ENCODE measurements at regions not wholly inside any gene's neighbourhood (a gene's known extent, or its start where the extent isn't known, plus 50 kb on each side); places are given as distances from the start of the nearest gene placed in this dataset.
"Not testable (repeated sequence)": the region's sequence is repeated elsewhere in the genome, so short reads cannot be mapped to it uniquely, and the experiment has no call there.

DNA sequence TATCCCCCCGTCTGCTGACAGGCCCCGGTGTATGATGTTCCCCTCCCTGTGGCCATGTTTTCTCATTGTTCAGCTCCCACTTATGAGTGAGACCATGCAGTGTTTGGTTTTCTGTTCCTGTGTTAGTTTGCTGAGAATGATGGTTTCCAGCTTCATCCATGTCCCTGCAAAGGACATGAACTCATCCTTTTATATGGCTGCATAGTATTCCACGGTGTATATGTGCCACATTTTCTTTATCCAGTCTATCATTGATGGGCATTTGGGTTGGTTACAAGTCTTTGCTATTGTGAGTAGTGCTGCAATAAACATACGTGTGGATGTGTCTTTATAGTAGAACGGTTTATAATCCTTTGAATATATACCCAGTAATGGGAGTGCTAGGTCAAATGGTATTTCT, 244.7 kb downstream of the NEBL start:
- not testable (repeated sequence) for H3K9me3 ChIP-seq (ENCODE audit: insufficient read depth, low read depth, low read length); H3K36me3 ChIP-seq (ENCODE audit: insufficient read depth, low read depth, low read length); H3K27me3 ChIP-seq (ENCODE audit: insufficient read depth, low read length); H3K4me1 ChIP-seq (ENCODE audit: insufficient read depth, low read length); H3K9ac ChIP-seq (ENCODE audit: low read depth, low read length); H3K27ac ChIP-seq (ENCODE audit: low read length); H3K4me3 ChIP-seq (ENCODE audit: low read length)

DNA sequence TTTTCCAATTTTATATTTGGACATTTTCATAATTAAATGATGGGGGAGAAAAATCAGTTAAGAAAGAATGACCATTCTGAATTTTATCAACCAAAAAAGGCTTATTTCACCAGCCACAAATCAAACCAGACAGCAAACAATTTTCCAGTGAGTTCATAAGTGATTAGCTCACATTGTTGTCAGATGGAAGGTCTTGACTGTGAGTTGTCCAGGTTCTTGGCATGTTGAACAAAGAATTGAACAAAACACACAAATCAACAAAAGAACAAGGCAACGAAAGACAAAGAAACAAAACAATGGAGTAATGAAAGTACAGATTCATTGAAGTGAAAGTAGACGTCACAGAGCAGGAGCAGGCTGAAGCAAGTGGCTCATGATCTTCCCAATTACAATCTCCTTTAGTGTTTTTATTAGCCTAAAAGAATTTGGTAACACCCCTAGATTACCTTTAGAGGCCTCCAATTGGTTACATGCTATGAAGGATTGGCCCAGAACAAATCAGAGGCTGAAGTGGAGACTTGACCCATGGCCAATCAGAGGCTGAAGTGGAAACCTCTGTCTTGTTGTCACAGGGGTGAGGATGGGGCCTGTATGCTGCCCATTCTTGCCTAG, 248.7 kb downstream of the NEBL start:
- Histone ChIP-seq H3K27me3 (ENCODE audit: insufficient read depth, low read length) (no peaks in the 10 kb centered on the region), H3K9ac (ENCODE audit: low read depth, low read length) (no peak overlapping the region), H3K4me1 (ENCODE audit: insufficient read depth, low read length) (no peaks in the 10 kb centered on the region; the same call in 1 of the 2 replicates), H3K36me3 (ENCODE audit: insufficient read depth, low read depth, low read length) (no peaks in the 10 kb centered on the region), H3K9me3 (ENCODE audit: insufficient read depth, low read depth, low read length) (no peaks in the 10 kb centered on the region), H3K4me3 (ENCODE audit: low read length) (no peak overlapping the region), H3K27ac (ENCODE audit: low read length) (no peak overlapping the region)

DNA sequence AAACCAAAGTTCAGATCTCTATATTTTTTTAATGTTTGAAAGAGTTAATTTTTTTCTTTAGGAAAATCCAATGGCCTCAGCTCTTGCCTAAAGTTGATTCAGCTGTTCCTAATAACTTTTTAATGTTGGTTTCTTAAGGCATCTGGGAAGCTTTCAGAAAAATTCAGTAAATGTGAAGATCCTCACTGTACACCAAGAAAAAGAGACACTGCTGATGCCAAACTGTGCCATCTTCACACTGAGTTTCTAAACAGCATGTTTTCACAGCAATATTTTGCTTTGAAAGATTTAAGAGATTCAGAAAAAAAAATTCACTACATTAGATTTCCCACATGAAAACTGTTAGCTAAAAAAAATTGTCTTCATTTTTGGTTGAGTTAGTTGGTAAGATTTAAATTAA, 249.4 kb downstream of the NEBL start:
- no peak overlapping the region for H3K4me3 ChIP-seq (ENCODE audit: low read length)
- no peaks in the 10 kb centered on the region for H3K27me3 ChIP-seq (ENCODE audit: insufficient read depth, low read length)
- no peaks in the 10 kb centered on the region for H3K9me3 ChIP-seq (ENCODE audit: insufficient read depth, low read depth, low read length)
- H3K27ac ChIP-seq (ENCODE audit: low read length), result no peak overlapping the region
- no peaks in the 10 kb centered on the region; the same call in 1 of the 2 replicates for H3K4me1 ChIP-seq (ENCODE audit: insufficient read depth, low read length)
- no peak overlapping the region for H3K9ac ChIP-seq (ENCODE audit: low read depth, low read length)
- no peaks in the 10 kb centered on the region for H3K36me3 ChIP-seq (ENCODE audit: insufficient read depth, low read depth, low read length)

DNA sequence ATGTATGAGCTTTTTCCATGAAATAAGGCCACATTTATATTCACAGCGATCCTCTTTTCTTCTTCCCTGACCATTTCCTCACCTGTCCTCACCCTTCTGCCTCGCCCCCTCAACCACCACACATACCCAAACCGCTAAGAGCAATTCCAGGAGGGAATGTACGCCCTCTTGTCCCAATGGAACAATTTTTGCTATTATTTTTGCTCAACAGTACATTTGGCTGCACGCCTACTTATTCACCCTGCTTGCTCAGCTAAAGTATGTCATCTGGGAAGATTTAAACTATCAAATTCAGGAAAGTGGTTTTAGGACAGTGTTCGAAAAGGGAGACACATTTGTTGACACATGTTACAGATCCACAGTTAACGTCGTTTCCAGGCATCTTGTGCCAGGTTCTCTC, 252.7 kb downstream of the NEBL start:
- no peak overlapping the region for H3K9ac ChIP-seq (ENCODE audit: low read depth, low read length)
- H3K4me3 ChIP-seq (ENCODE audit: low read length), result no peak overlapping the region
- no peaks in the 10 kb centered on the region for H3K4me1 ChIP-seq (ENCODE audit: insufficient read depth, low read length)
- no peaks in the 10 kb centered on the region for H3K9me3 ChIP-seq (ENCODE audit: insufficient read depth, low read depth, low read length)
- H3K27me3 ChIP-seq (ENCODE audit: insufficient read depth, low read length), result no peaks in the 10 kb centered on the region
- no peak overlapping the region for H3K27ac ChIP-seq (ENCODE audit: low read length)
- H3K36me3 ChIP-seq (ENCODE audit: insufficient read depth, low read depth, low read length), result no peaks in the 10 kb centered on the region

DNA sequence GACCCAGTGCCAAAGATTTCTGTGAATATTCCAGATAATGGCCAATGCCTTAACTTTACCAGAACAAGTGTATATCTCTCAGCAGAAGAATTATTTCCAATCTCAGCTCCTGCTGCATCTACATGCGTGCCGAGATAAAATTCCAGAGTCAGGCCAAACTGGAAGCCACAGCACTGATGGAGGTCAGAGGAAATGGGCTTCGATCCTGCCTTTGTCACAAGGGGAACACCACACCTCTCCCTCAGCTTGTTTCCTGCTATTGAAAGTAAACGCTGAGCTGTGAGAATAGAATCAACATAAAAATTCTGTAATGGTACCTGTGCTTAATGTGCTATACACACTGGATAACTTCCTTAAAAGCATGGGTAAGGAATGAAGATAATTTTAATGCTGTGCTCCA, 255.5 kb downstream of the NEBL start:
- Histone ChIP-seq H3K9me3 (ENCODE audit: insufficient read depth, low read depth, low read length) (no peaks in the 10 kb centered on the region), H3K27ac (ENCODE audit: low read length) (no peak overlapping the region), H3K9ac (ENCODE audit: low read depth, low read length) (no peak overlapping the region), H3K27me3 (ENCODE audit: insufficient read depth, low read length) (no peaks in the 10 kb centered on the region), H3K4me3 (ENCODE audit: low read length) (no peak overlapping the region), H3K36me3 (ENCODE audit: insufficient read depth, low read depth, low read length) (no peaks in the 10 kb centered on the region), H3K4me1 (ENCODE audit: insufficient read depth, low read length) (no peaks in the 10 kb centered on the region)

DNA sequence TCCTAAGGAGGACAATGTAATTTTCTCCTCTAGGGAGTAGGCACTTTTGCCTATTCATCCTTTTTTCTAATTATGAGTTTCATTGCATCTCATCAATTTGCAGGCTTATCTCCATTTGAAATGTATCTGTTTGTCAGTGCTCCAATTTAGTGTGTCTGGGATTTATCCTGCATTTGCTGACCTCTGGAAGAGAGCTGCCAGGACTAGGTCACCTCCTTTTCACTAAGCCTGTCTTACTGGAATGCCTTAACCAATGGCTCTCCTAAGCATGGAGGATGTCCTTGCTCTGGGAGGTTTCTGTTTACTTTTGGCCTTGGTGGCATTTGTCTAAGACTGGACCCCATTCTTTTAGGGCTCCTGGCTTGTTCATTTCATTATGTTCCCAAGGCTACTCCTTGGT, 261.5 kb downstream of the NEBL start:
- Histone ChIP-seq H3K4me3 (ENCODE audit: low read length) (no peak overlapping the region), H3K4me1 (ENCODE audit: insufficient read depth, low read length) (0 out of 2 replicates have a peak, but pooled peaks cover 3% of the 10 kb centered on the region), H3K9ac (ENCODE audit: low read depth, low read length) (no peak overlapping the region), H3K9me3 (ENCODE audit: insufficient read depth, low read depth, low read length) (no peaks in the 10 kb centered on the region), H3K27ac (ENCODE audit: low read length) (no peak overlapping the region), H3K27me3 (ENCODE audit: insufficient read depth, low read length) (no peaks in the 10 kb centered on the region), H3K36me3 (ENCODE audit: insufficient read depth, low read depth, low read length) (no peaks in the 10 kb centered on the region)

DNA sequence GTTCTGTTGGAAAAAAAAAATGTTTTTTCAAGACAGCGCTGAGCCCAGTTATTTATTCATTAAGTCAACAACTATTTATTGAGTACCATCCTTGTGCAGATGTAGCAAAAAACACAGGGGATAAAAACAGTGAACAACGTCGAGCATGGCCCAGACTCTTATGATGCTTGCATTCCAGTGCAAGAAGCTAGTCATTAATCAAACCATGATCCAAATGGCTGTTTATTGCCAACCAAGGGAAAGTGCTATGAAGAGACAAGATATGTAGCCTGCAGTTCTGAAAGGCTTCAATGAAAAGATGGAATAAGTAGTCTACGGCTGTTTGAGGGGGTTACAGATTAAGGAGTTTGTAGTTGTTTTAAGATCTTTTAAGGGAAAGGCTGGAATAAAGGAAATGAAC, 262.3 kb downstream of the NEBL start:
- Histone ChIP-seq H3K4me3 (ENCODE audit: low read length) (no peak overlapping the region), H3K4me1 (ENCODE audit: insufficient read depth, low read length) (0 out of 2 replicates have a peak, but pooled peaks cover 3% of the 10 kb centered on the region), H3K36me3 (ENCODE audit: insufficient read depth, low read depth, low read length) (no peaks in the 10 kb centered on the region), H3K9ac (ENCODE audit: low read depth, low read length) (no peak overlapping the region), H3K27ac (ENCODE audit: low read length) (no peak overlapping the region), H3K9me3 (ENCODE audit: insufficient read depth, low read depth, low read length) (no peaks in the 10 kb centered on the region), H3K27me3 (ENCODE audit: insufficient read depth, low read length) (no peaks in the 10 kb centered on the region)

DNA sequence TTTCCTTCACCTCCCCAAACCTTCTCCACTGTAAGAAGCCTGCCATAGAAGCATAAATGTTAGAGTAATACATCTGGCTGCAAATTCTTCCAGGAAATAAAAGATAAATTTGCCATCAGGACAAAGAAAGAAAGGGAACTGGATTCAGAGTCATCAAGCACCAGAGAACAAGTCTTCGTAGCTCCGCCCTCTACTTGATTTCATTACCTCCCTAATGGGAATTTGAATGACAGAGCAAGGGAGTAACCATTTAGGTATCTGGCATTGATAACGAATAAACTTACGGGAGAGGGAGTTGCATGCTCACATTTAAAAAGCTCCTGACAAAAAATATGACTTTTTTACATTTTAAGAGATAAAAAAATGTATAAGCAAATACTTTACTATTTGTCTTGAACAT, 263.4 kb downstream of the NEBL start:
- no peaks in the 10 kb centered on the region for H3K36me3 ChIP-seq (ENCODE audit: insufficient read depth, low read depth, low read length)
- H3K9me3 ChIP-seq (ENCODE audit: insufficient read depth, low read depth, low read length), result no peaks in the 10 kb centered on the region

DNA sequence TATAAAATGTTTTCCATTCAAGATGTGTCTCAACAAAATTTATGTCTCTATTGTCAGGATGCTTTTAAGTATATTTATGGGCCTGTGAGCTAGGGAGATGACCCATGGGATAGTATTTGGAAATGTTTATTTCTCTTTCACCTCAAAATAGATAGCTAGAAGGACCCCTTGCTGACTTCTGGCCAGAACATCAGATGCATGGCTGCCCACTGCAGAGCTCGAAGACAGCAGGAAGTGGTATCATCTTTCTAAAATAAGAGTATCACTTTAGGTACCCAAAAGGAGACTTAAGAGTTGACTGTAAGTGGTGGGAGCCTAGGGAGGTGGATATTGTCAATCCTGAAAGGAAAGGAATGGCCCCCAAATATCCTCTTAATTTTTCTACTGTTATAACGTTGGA, 264.4 kb downstream of the NEBL start:
- no peaks in the 10 kb centered on the region for H3K36me3 ChIP-seq (ENCODE audit: insufficient read depth, low read depth, low read length)
- H3K9ac ChIP-seq (ENCODE audit: low read depth, low read length), result no peak overlapping the region
- H3K4me1 ChIP-seq (ENCODE audit: insufficient read depth, low read length), result 0 out of 2 replicates have a peak, but pooled peaks cover 3% of the 10 kb centered on the region
- H3K27ac ChIP-seq (ENCODE audit: low read length), result no peak overlapping the region
- no peak overlapping the region for H3K4me3 ChIP-seq (ENCODE audit: low read length)
- H3K9me3 ChIP-seq (ENCODE audit: insufficient read depth, low read depth, low read length), result no peaks in the 10 kb centered on the region
- H3K27me3 ChIP-seq (ENCODE audit: insufficient read depth, low read length), result no peaks in the 10 kb centered on the region

More for the DNA sequence above, 263.4 kb downstream of the NEBL start:
- Histone ChIP-seq H3K4me1 (ENCODE audit: insufficient read depth, low read length) (0 out of 2 replicates have a peak, but pooled peaks cover 3% of the 10 kb centered on the region), H3K4me3 (ENCODE audit: low read length) (no peak overlapping the region), H3K27ac (ENCODE audit: low read length) (no peak overlapping the region), H3K27me3 (ENCODE audit: insufficient read depth, low read length) (no peaks in the 10 kb centered on the region), H3K9ac (ENCODE audit: low read depth, low read length) (no peak overlapping the region)

DNA sequence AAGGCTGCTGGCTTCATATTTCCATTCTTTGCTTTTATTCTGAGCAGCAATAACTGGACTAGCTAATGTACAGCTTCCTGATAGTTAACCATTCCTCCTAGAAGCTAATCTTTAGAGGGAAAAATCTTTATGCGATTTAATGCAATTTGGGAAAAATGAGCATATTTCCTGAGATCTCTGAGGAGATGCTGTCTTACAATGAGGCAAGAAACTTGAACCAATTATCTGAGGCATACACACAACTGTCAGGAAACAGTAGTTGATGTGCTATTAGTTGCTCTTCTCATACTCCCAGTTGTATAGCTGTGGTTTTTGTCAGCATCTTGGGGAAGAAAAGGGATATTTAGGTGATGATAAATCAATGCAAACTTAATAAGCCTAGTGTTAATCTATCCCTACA, 265.9 kb downstream of the NEBL start:
- Histone ChIP-seq H3K9me3 (ENCODE audit: insufficient read depth, low read depth, low read length) (no peaks in the 10 kb centered on the region), H3K36me3 (ENCODE audit: insufficient read depth, low read depth, low read length) (no peaks in the 10 kb centered on the region), H3K27me3 (ENCODE audit: insufficient read depth, low read length) (no peaks in the 10 kb centered on the region), H3K4me1 (ENCODE audit: insufficient read depth, low read length) (0 out of 2 replicates have a peak, but pooled peaks cover 3% of the 10 kb centered on the region), H3K27ac (ENCODE audit: low read length) (no peak overlapping the region), H3K4me3 (ENCODE audit: low read length) (no peak overlapping the region), H3K9ac (ENCODE audit: low read depth, low read length) (no peak overlapping the region)

DNA sequence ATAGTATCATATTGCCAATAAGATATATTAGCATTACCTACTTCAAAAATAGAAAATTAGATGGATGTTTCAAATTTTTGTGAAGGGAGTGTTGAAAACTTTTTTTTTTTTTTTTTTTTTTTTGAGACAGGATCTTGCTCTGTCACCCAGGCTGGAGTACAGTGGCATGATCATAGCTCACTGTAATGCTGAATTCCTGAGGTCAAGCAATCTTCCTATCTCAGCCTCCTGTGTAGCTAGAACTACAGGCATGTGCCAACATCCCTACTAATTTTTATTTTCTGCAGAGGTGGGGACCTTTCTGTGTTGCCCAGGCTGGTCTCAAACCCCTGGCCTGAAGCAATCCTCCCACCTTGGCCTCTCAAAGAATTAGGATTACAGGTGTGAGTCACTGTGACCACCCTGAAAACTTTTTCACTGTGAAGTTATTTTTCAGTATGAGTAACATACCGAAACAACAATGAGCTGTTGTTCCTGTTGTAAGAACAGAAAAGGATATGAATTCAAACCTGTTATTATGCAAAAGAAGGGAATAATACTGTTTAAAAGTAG, 266.9 kb downstream of the NEBL start:
- Histone ChIP-seq H3K27me3 (ENCODE audit: insufficient read depth, low read length) (no peaks in the 10 kb centered on the region), H3K4me1 (ENCODE audit: insufficient read depth, low read length) (0 out of 2 replicates have a peak, but pooled peaks cover 3% of the 10 kb centered on the region), H3K4me3 (ENCODE audit: low read length) (no peak overlapping the region), H3K9ac (ENCODE audit: low read depth, low read length) (no peak overlapping the region), H3K36me3 (ENCODE audit: insufficient read depth, low read depth, low read length) (no peaks in the 10 kb centered on the region), H3K9me3 (ENCODE audit: insufficient read depth, low read depth, low read length) (no peaks in the 10 kb centered on the region), H3K27ac (ENCODE audit: low read length) (no peak overlapping the region)

DNA sequence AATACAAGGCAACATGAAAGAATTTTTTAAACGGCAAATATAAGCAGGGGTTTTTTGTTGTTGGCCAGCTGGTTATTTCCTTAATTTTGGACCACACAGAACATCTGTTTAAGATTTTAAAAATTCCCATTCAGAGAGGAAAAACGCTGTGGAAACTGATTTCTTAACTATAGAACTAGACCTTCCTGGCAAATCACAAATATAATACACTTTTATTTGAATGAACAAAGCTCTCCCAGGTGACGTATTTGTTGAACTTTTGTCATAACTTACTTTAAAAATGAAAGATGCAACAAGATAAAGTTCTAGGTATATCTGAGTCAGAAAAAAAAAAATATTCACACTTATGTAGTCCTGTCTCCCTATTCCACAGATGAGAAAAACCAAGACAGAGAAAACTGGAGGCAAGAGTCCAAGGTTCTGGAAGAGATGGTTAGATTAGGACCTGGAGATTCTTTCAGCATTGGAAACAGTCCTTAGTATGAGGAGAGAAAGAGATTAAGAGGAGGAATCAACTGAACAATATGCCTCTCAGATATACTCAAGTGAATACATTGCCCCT, 269.1 kb downstream of the NEBL start:
- Histone ChIP-seq H3K4me1 (ENCODE audit: insufficient read depth, low read length) (0 out of 2 replicates have a peak, but pooled peaks cover 3% of the 10 kb centered on the region), H3K27ac (ENCODE audit: low read length) (no peak overlapping the region), H3K4me3 (ENCODE audit: low read length) (no peak overlapping the region), H3K27me3 (ENCODE audit: insufficient read depth, low read length) (no peaks in the 10 kb centered on the region), H3K9ac (ENCODE audit: low read depth, low read length) (no peak overlapping the region), H3K9me3 (ENCODE audit: insufficient read depth, low read depth, low read length) (no peaks in the 10 kb centered on the region), H3K36me3 (ENCODE audit: insufficient read depth, low read depth, low read length) (no peaks in the 10 kb centered on the region)
